ENCODE measurements at regions not wholly inside any gene's neighbourhood (a gene's known extent, or its start where the extent isn't known, plus 50 kb on each side); places are given as distances from the start of the nearest gene placed in this dataset.
"Not testable (repeated sequence)": the region's sequence is repeated elsewhere in the genome, so short reads cannot be mapped to it uniquely, and the experiment has no call there.

DNA sequence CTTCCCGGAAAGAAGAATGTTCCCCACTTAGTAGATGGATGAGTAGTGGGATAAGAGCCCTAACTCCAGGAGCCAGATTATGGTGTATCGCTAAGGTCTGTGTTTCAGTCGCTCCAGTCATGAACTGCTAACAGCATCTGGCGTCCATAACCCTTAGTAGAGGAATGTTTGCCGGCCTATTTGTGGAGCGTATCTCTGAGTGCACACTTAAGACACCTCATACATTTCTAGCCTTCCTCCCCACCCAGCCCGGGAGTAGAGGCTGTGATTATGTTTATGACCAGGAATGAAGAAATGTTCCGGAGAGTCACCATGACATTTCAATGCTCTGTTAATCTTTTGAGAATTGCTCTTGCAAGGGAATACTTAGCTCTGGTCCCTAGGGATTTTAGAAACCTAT lies 251.1 kb upstream of the SOX4 start:
- H4K20me1 ChIP-seq (ENCODE audit: insufficient read depth, low read length) = no peaks in the 10 kb centered on the region
- H3F3A ChIP-seq (ENCODE audit: insufficient read depth, low read length) = no peaks in the 10 kb centered on the region
- H3K9me3 ChIP-seq (ENCODE audit: low read length) = no peaks in the 10 kb centered on the region
- no peak for TF ChIP-seq EZH2 (IDR thresholded peaks at IDR 0.05; ENCODE audit: borderline replicate concordance, low read length)
- TF ChIP-seq, protein P1, sequence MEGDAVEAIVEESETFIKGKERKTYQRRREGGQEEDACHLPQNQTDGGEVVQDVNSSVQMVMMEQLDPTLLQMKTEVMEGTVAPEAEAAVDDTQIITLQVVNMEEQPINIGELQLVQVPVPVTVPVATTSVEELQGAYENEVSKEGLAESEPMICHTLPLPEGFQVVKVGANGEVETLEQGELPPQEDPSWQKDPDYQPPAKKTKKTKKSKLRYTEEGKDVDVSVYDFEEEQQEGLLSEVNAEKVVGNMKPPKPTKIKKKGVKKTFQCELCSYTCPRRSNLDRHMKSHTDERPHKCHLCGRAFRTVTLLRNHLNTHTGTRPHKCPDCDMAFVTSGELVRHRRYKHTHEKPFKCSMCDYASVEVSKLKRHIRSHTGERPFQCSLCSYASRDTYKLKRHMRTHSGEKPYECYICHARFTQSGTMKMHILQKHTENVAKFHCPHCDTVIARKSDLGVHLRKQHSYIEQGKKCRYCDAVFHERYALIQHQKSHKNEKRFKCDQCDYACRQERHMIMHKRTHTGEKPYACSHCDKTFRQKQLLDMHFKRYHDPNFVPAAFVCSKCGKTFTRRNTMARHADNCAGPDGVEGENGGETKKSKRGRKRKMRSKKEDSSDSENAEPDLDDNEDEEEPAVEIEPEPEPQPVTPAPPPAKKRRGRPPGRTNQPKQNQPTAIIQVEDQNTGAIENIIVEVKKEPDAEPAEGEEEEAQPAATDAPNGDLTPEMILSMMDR (IDR thresholded peaks at IDR 0.05; ENCODE audit: low read length) = no peak
- no peak overlapping the region for H2AFZ ChIP-seq (ENCODE audit: low read length)
- H3K9me2 ChIP-seq (ENCODE audit: low read depth, low read length) = no peaks in the 10 kb centered on the region
- H3K4me2 ChIP-seq (ENCODE audit: low read length) = no peak overlapping the region
- no peaks in the 10 kb centered on the region for H3K36me3 ChIP-seq (ENCODE audit: insufficient read depth, low read length)
- no peak overlapping the region for H3K4me3 ChIP-seq (ENCODE audit: low read depth, low read length, poor library complexity, severe bottlenecking)
- H3K4me1 ChIP-seq (ENCODE audit: insufficient read depth, low read length, severe bottlenecking) = no peaks in the 10 kb centered on the region
- H3K27ac ChIP-seq (ENCODE audit: low read depth, low read length, poor library complexity, severe bottlenecking) = no peak overlapping the region
- no peak overlapping the region for H3K9ac ChIP-seq (ENCODE audit: low read length)
- no peaks in the 10 kb centered on the region for H3K79me2 ChIP-seq (ENCODE audit: insufficient read depth, low read length)
- H3K27me3 ChIP-seq (ENCODE audit: insufficient read depth, low read length) = no peaks in the 10 kb centered on the region

DNA sequence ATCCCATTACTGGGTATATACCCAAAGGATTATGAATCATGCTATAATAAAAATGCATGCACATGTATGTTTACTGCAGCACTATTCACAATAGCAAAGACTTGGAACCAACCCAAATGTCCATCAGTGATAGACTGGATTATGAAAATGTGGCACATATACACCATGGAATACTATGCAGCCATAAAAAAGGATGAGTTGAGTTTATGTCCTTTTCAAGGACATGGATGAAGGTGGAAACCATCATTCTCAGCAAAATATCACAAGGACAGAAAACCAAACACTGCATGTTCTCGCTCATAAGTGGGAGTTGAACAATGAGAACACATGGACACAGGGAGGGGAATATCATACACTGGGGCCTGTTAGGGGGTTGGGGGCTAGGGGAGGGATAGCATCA lies 247.8 kb upstream of the SOX4 start:
- H3K27ac ChIP-seq (ENCODE audit: low read depth, low read length, poor library complexity, severe bottlenecking); H4K20me1 ChIP-seq (ENCODE audit: insufficient read depth, low read length); H3K9me2 ChIP-seq (ENCODE audit: low read depth, low read length); H3K4me2 ChIP-seq (ENCODE audit: low read length); H3K4me3 ChIP-seq (ENCODE audit: low read depth, low read length, poor library complexity, severe bottlenecking); H3K4me1 ChIP-seq (ENCODE audit: insufficient read depth, low read length, severe bottlenecking); H3F3A ChIP-seq (ENCODE audit: insufficient read depth, low read length); H3K79me2 ChIP-seq (ENCODE audit: insufficient read depth, low read length); H3K36me3 ChIP-seq (ENCODE audit: insufficient read depth, low read length); H3K9me3 ChIP-seq (ENCODE audit: low read length); H2AFZ ChIP-seq (ENCODE audit: low read length); H3K27me3 ChIP-seq (ENCODE audit: insufficient read depth, low read length); H3K9ac ChIP-seq (ENCODE audit: low read length): not testable (repeated sequence)

- no peak overlapping the region for H3K4me3 ChIP-seq (ENCODE audit: low read depth, low read length, poor library complexity, severe bottlenecking)
- no peak for TF ChIP-seq EZH2 (IDR thresholded peaks at IDR 0.05; ENCODE audit: borderline replicate concordance, low read length)
- TF ChIP-seq, protein P1 (IDR thresholded peaks at IDR 0.05; ENCODE audit: low read length) = no peak
- no peaks in the 10 kb centered on the region for H4K20me1 ChIP-seq (ENCODE audit: insufficient read depth, low read length)
- no peaks in the 10 kb centered on the region for H3K9me2 ChIP-seq (ENCODE audit: low read depth, low read length)
- no peaks in the 10 kb centered on the region for H3K36me3 ChIP-seq (ENCODE audit: insufficient read depth, low read length)
- no peaks in the 10 kb centered on the region for H3K27me3 ChIP-seq (ENCODE audit: insufficient read depth, low read length)
- no peak overlapping the region for H3K9ac ChIP-seq (ENCODE audit: low read length)
- no peak overlapping the region for H3K27ac ChIP-seq (ENCODE audit: low read depth, low read length, poor library complexity, severe bottlenecking)
- H3K4me2 ChIP-seq (ENCODE audit: low read length) = no peak overlapping the region
- no peaks in the 10 kb centered on the region for H3K4me1 ChIP-seq (ENCODE audit: insufficient read depth, low read length, severe bottlenecking)
- H3K9me3 ChIP-seq (ENCODE audit: low read length) = no peaks in the 10 kb centered on the region
- H3F3A ChIP-seq (ENCODE audit: insufficient read depth, low read length) = no peaks in the 10 kb centered on the region
- no peak overlapping the region for H2AFZ ChIP-seq (ENCODE audit: low read length)
- H3K79me2 ChIP-seq (ENCODE audit: insufficient read depth, low read length) = no peaks in the 10 kb centered on the region
Observed at GRCh38 chr6:21348146-21348503, 245.4 kb upstream of the SOX4 start.

DNA sequence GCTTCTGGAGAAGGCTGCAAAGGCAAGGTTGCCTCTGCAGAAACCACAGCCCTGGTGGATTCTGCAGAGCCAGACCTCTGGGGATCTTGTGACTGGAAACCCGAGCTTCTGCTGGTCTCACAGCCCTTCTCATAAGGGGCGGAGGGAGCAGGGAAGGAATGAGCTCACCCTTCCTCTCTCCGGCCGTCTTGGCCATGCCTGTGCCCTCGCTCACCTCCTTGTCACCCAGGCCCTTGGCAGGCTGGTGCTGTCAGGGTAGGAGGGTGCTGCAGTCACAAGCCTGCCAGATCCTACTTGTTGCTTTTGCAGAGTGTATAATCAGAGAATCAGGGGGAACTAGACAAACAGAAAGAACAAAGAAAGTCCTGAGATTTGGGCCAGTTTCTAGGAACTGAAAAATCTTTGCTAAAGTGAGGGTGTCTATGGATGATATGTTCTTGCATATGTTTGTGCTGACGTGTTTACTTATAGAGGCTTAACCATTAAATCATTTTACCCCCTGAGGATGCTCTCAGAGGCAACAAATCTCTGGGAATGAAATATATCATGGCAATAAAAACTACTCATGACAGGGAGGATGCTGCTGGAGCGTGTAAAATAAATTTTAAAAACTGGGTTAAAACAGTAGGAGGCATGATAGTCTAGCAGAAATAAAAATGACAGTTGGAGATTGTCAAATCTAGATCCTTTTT lies 244.9 kb upstream of the SOX4 start:
- no peak overlapping the region for H2AFZ ChIP-seq (ENCODE audit: low read length)
- no peaks in the 10 kb centered on the region for H3K4me1 ChIP-seq (ENCODE audit: insufficient read depth, low read length, severe bottlenecking)
- H3K27me3 ChIP-seq (ENCODE audit: insufficient read depth, low read length) = no peaks in the 10 kb centered on the region
- H3K27ac ChIP-seq (ENCODE audit: low read depth, low read length, poor library complexity, severe bottlenecking) = no peak overlapping the region
- H4K20me1 ChIP-seq (ENCODE audit: insufficient read depth, low read length) = no peaks in the 10 kb centered on the region
- H3K36me3 ChIP-seq (ENCODE audit: insufficient read depth, low read length) = no peaks in the 10 kb centered on the region
- H3F3A ChIP-seq (ENCODE audit: insufficient read depth, low read length) = no peaks in the 10 kb centered on the region
- TF ChIP-seq, protein P1 (IDR thresholded peaks at IDR 0.05; ENCODE audit: low read length) = no peak
- TF ChIP-seq EZH2 (IDR thresholded peaks at IDR 0.05; ENCODE audit: borderline replicate concordance, low read length) = no peak
- no peak overlapping the region for H3K4me2 ChIP-seq (ENCODE audit: low read length)
- no peaks in the 10 kb centered on the region for H3K9me3 ChIP-seq (ENCODE audit: low read length)
- H3K9me2 ChIP-seq (ENCODE audit: low read depth, low read length) = no peaks in the 10 kb centered on the region
- H3K4me3 ChIP-seq (ENCODE audit: low read depth, low read length, poor library complexity, severe bottlenecking) = no peak overlapping the region
- no peaks in the 10 kb centered on the region for H3K79me2 ChIP-seq (ENCODE audit: insufficient read depth, low read length)
- no peak overlapping the region for H3K9ac ChIP-seq (ENCODE audit: low read length)

Data from OCI-LY1 (cell line).